Uterus (tissue), 2 donors: ENCODE measurements at regions not wholly inside any gene's neighbourhood (a gene's known extent, or its start where the extent isn't known, plus 50 kb on each side); places are given as distances from the start of the nearest gene placed in this dataset.

Experiments used
- POLR2A ChIP-seq, 2 donors: fragments of 450-650 bp; IDR thresholded peaks; one replicate each; pipeline ENCODE4 v1.6.1; 2016; ENCODE audit warnings: antibody characterized with exemption in 2 of 2, mild to moderate bottlenecking in 1 of 2, moderate library complexity in 1 of 2
- TF ChIP-seq, protein P1 (sequence below), 4 experiments: fragments of 200-600 bp in 2 of 4; fragments of 450-650 bp in 2 of 4; sonication (generic) in 2 of 4; IDR thresholded peaks; one replicate each; pipeline ENCODE4 v1.5.1; 2016 to 2019; ENCODE audit warnings: antibody characterized with exemption in 4 of 4, mild to moderate bottlenecking in 2 of 4, moderate library complexity in 1 of 4

- TF ChIP-seq, protein P1, sequence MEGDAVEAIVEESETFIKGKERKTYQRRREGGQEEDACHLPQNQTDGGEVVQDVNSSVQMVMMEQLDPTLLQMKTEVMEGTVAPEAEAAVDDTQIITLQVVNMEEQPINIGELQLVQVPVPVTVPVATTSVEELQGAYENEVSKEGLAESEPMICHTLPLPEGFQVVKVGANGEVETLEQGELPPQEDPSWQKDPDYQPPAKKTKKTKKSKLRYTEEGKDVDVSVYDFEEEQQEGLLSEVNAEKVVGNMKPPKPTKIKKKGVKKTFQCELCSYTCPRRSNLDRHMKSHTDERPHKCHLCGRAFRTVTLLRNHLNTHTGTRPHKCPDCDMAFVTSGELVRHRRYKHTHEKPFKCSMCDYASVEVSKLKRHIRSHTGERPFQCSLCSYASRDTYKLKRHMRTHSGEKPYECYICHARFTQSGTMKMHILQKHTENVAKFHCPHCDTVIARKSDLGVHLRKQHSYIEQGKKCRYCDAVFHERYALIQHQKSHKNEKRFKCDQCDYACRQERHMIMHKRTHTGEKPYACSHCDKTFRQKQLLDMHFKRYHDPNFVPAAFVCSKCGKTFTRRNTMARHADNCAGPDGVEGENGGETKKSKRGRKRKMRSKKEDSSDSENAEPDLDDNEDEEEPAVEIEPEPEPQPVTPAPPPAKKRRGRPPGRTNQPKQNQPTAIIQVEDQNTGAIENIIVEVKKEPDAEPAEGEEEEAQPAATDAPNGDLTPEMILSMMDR (IDR thresholded peaks at IDR 0.05), result no peak
- no peak for TF ChIP-seq POLR2A (IDR thresholded peaks at IDR 0.05)
Measured at GRCh38 chr9:1947438-1947837, 67.7 kb upstream of the SMARCA2 start.
